WTC11 (cell line): ENCODE measurements at regions not wholly inside any gene's neighbourhood (a gene's known extent, or its start where the extent isn't known, plus 50 kb on each side); places are given as distances from the start of the nearest gene placed in this dataset.

ENCODE experiments used
- ATAC-seq: fragments of 200-7000 bp; cut with Tn5 transposase; 2 replicates; pipeline ENCODE4 v1.10.0; 2021; ENCODE audit warnings: mild to moderate bottlenecking, moderate library complexity
- CTCF ChIA-PET: fragments of 300-600 bp; sonication (Branson Sonifier 250); formaldehyde crosslinking; loops from one replicate; lab custom pipeline; 2021; ENCODE audit warnings: antibody characterized with exemption; lab: Charles Lee
- POLR2A ChIA-PET: fragments of 350-600 bp; sonication (Branson Sonifier 250); formaldehyde crosslinking; loops from one replicate; lab custom pipeline; 2021; ENCODE audit warnings: antibody characterized with exemption; lab: Charles Lee
- DNase-seq: peaks from one replicate; pipeline ENCODE4 v3.0.0; 2021; ENCODE audit warnings: low spot score
- H3K27ac Mint-ChIP-seq: 2 replicates; pipeline ENCODE4 v1.8.0; 2021; ENCODE audit warnings: mixed read lengths
- H3K27me3 Mint-ChIP-seq: 2 replicates; pipeline ENCODE4 v1.8.0; 2021; ENCODE audit warnings: low read depth, mild to moderate bottlenecking, moderate library complexity, mixed read lengths
- H3K36me3 Mint-ChIP-seq: 2 replicates; pipeline ENCODE4 v1.8.0; 2021; ENCODE audit warnings: mixed read lengths
- H3K4me1 Mint-ChIP-seq: 2 replicates; pipeline ENCODE4 v1.8.0; 2022; ENCODE audit warnings: mixed read lengths
- H3K4me3 Mint-ChIP-seq: 2 replicates; pipeline ENCODE4 v1.8.0; 2021; ENCODE audit warnings: mild to moderate bottlenecking, moderate library complexity, mixed read lengths
- H3K9me3 Mint-ChIP-seq: 2 replicates; pipeline ENCODE4 v1.8.0; 2021; ENCODE audit warnings: mixed read lengths
- ATF2 ChIP-seq: sonication (generic); formaldehyde crosslinking; IDR thresholded peaks from 2 replicates; pipeline ENCODE4 v1.8.1; 2022; ENCODE audit warnings: low read depth, missing genetic modification reagents, borderline replicate concordance
- CBFB ChIP-seq: sonication (generic); formaldehyde crosslinking; IDR thresholded peaks from 2 replicates; pipeline ENCODE4 v1.8.1; 2022; ENCODE audit warnings: mild to moderate bottlenecking, low read depth, missing genetic modification reagents
- E2F5 ChIP-seq: sonication (generic); formaldehyde crosslinking; IDR thresholded peaks from 2 replicates; pipeline ENCODE4 v1.8.1; 2022; ENCODE audit warnings: mild to moderate bottlenecking, moderate library complexity, missing genetic modification reagents
- FOXK1 ChIP-seq: sonication (generic); formaldehyde crosslinking; IDR thresholded peaks from 2 replicates; pipeline ENCODE4 v1.8.0; 2022; ENCODE audit warnings: mild to moderate bottlenecking, moderate library complexity, missing genetic modification reagents
- GRHL2 ChIP-seq: fragments of 250-450 bp; sonication (Bioruptor Pico); IDR thresholded peaks from 2 replicates; pipeline ENCODE4 v1.8.0; 2022; ENCODE audit warnings: mild to moderate bottlenecking, moderate library complexity; ENCODE audit not compliant: insufficient replicate concordance, severe bottlenecking
- GTF2I ChIP-seq: fragments of 250-450 bp; sonication (Bioruptor Pico); conservative IDR thresholded peaks from 2 replicates; pipeline ENCODE4 v1.4.0; 2021; ENCODE audit warnings: mild to moderate bottlenecking
- MAX ChIP-seq: sonication (generic); formaldehyde crosslinking; IDR thresholded peaks from 2 replicates; pipeline ENCODE4 v1.8.0; 2022; ENCODE audit warnings: mild to moderate bottlenecking, missing genetic modification reagents
- NR2C2 ChIP-seq: sonication (generic); formaldehyde crosslinking; IDR thresholded peaks from 2 replicates; pipeline ENCODE4 v1.8.0; 2022; ENCODE audit warnings: mild to moderate bottlenecking, missing genetic modification reagents
- SP1 ChIP-seq: sonication (generic); formaldehyde crosslinking; conservative IDR thresholded peaks from 2 replicates; pipeline ENCODE4 v1.8.1; 2022; ENCODE audit warnings: missing genetic modification reagents
- STAT6 ChIP-seq: sonication (generic); formaldehyde crosslinking; conservative IDR thresholded peaks from 2 replicates; pipeline ENCODE4 v1.8.1; 2023; ENCODE audit warnings: mild to moderate bottlenecking, low read depth, missing genetic modification reagents, moderate library complexity
- TP53 ChIP-seq: sonication (generic); formaldehyde crosslinking; IDR thresholded peaks from 2 replicates; pipeline ENCODE4 v1.8.1; 2023; ENCODE audit warnings: mild to moderate bottlenecking, missing genetic modification reagents
- USF1 ChIP-seq: sonication (generic); formaldehyde crosslinking; IDR thresholded peaks from 2 replicates; pipeline ENCODE4 v1.8.0; 2022; ENCODE audit warnings: mild to moderate bottlenecking, missing genetic modification reagents
- ZBTB21 ChIP-seq: sonication (generic); formaldehyde crosslinking; IDR thresholded peaks from 2 replicates; pipeline ENCODE4 v1.8.1; 2023; ENCODE audit warnings: mild to moderate bottlenecking, missing genetic modification reagents, borderline replicate concordance
- ZNF121 ChIP-seq: sonication (generic); formaldehyde crosslinking; IDR thresholded peaks from 2 replicates; pipeline ENCODE4 v1.8.0; 2023; ENCODE audit warnings: missing genetic modification reagents
- ZNF219 ChIP-seq: sonication (generic); formaldehyde crosslinking; IDR thresholded peaks from 2 replicates; pipeline ENCODE4 v1.8.0; 2023; ENCODE audit warnings: missing genetic modification reagents, mild to moderate bottlenecking, borderline replicate concordance
- ZNF416 ChIP-seq: fragments of 250-450 bp; sonication (Bioruptor Pico); IDR thresholded peaks from 2 replicates; pipeline ENCODE4 v1.9.0; 2021; ENCODE audit warnings: mild to moderate bottlenecking, inconsistent platforms
- ZNF671 ChIP-seq: fragments of 250-450 bp; sonication (Bioruptor Pico); IDR thresholded peaks from 2 replicates; pipeline ENCODE4 v1.8.0; 2021; ENCODE audit warnings: mild to moderate bottlenecking
- ZSCAN18 ChIP-seq: fragments of 250-450 bp; sonication (Bioruptor Pico); IDR thresholded peaks from 2 replicates; pipeline ENCODE4 v2.1.2; 2022; ENCODE audit warnings: mild to moderate bottlenecking, moderate library complexity
- TF ChIP-seq, protein P1 (sequence below): sonication (generic); formaldehyde crosslinking; IDR thresholded peaks from 2 replicates; pipeline ENCODE4 v1.8.0; 2023; ENCODE audit warnings: missing genetic modification reagents, mild to moderate bottlenecking, borderline replicate concordance

GRCh38 chr5:109929911-109930310 is 240.2 kb downstream of the MAN2A1 start (continued):
- TF ChIP-seq ZSCAN18 (CRISPR knock-in tag) (no peak), ATF2 (CRISPR knock-in tag) (no peak)

DNA sequence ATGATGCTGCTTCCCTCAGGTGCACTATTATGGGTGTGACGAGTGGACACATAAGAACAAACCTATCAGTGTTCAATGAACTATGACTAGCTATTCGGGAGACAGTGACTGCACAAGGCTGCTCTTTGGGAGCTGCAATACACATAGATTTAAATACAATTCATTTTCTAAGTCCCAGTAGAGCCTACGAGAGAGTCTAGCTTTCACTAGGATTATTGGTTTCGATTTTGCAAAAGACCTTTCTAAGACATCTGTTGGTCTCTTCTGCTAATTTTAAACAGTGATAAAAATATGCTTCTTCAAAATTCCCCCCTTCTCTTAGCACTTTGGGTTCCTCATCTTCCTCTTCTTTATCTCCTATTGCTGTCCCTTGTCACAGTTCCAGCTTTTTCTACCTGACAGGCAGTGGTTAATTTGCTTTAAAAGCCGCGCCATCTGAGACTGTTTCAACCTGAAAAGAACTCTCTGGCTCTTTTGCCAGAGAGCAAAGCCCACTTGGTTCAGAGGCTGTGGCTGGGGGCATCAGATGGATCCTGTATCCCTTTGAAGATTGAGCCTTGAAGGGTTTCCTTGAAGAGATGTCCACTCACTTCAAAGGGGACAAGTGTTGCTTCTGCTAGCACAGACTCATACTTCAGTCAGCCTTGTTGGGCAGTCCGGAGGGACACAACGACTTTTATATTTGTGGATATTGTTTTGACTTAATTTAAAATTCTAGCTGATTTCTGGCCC is 241.5 kb downstream of the MAN2A1 start:
- Mint-ChIP-seq H3K4me1 (peaks cover 16% of the 10 kb centered on the region), H3K9me3 (no peaks in the 10 kb centered on the region), H3K27me3 (no peaks in the 10 kb centered on the region), H3K36me3 (no peaks in the 10 kb centered on the region), H3K4me3 (no peak overlapping the region), H3K27ac (no peak overlapping the region)
- ATAC-seq (no peak), DNase-seq (no peak)
- ChIA-PET CTCF (no interaction called here), POLR2A (no interaction called here)
- TF ChIP-seq E2F5 (CRISPR knock-in tag): no peak
- TF ChIP-seq ZBTB21 (CRISPR knock-in tag): no peak
- TF ChIP-seq SP1: no peak
- no peak for TF ChIP-seq CBFB (CRISPR knock-in tag)
- TF ChIP-seq, protein P1, sequence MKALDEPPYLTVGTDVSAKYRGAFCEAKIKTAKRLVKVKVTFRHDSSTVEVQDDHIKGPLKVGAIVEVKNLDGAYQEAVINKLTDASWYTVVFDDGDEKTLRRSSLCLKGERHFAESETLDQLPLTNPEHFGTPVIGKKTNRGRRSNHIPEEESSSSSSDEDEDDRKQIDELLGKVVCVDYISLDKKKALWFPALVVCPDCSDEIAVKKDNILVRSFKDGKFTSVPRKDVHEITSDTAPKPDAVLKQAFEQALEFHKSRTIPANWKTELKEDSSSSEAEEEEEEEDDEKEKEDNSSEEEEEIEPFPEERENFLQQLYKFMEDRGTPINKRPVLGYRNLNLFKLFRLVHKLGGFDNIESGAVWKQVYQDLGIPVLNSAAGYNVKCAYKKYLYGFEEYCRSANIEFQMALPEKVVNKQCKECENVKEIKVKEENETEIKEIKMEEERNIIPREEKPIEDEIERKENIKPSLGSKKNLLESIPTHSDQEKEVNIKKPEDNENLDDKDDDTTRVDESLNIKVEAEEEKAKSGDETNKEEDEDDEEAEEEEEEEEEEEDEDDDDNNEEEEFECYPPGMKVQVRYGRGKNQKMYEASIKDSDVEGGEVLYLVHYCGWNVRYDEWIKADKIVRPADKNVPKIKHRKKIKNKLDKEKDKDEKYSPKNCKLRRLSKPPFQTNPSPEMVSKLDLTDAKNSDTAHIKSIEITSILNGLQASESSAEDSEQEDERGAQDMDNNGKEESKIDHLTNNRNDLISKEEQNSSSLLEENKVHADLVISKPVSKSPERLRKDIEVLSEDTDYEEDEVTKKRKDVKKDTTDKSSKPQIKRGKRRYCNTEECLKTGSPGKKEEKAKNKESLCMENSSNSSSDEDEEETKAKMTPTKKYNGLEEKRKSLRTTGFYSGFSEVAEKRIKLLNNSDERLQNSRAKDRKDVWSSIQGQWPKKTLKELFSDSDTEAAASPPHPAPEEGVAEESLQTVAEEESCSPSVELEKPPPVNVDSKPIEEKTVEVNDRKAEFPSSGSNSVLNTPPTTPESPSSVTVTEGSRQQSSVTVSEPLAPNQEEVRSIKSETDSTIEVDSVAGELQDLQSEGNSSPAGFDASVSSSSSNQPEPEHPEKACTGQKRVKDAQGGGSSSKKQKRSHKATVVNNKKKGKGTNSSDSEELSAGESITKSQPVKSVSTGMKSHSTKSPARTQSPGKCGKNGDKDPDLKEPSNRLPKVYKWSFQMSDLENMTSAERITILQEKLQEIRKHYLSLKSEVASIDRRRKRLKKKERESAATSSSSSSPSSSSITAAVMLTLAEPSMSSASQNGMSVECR (CRISPR knock-in tag): no peak
- TF ChIP-seq TP53: no peak
- TF ChIP-seq GRHL2 (CRISPR knock-in tag): no peak
- TF ChIP-seq ZNF219: no peak
- no peak for TF ChIP-seq ZNF121 (CRISPR knock-in tag)
- no peak for TF ChIP-seq ZNF671
- no peak for TF ChIP-seq GTF2I (CRISPR knock-in tag)
- TF ChIP-seq MAX (CRISPR knock-in tag): no peak

DNA sequence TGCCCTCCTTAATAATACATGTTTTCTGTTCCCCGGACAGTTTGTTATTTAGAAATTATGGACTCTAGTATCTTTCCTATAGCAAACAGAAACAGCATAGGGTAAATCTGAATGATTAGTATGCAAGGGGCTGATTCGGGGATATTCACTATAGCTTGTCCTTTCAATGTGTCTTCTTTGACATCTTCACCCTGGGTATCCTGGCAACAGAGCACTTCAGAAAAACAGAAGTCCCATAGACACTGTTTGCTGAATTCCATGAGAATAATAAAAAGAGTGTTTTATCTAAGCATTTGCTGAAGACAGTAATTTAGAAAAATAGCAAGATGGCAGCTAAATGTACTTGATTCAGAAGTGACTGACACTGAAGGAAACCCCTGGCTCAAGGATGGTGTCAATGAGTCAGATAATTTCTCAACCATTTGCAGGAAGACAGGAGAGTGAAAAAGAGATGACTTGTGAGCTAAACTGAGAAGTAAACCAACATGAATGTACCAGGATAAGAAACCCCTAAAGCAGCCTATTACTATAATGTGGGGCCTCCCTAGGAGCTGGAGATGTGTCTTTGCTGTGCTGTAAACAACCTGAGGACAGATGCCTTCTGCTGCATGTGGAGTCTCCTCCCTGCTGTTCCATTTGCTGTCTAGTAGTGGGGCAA is 246.2 kb downstream of the MAN2A1 start:
- POLR2A ChIA-PET: no interaction called here
- H3K27ac Mint-ChIP-seq: no peak overlapping the region
- H3K4me3 Mint-ChIP-seq: no peak overlapping the region
- H3K27me3 Mint-ChIP-seq: no peaks in the 10 kb centered on the region
- DNase-seq (no peak), ATAC-seq (no peak)
- TF ChIP-seq USF1 (CRISPR knock-in tag) (no peak), ZNF416 (CRISPR knock-in tag) (no peak), NR2C2 (CRISPR knock-in tag) (no peak), FOXK1 (no peak), STAT6 (CRISPR knock-in tag) (no peak)
- H3K36me3 Mint-ChIP-seq: no peaks in the 10 kb centered on the region; the same call in none of the 2 replicates
- CTCF ChIA-PET: no interaction called here
- H3K4me1 Mint-ChIP-seq: peaks cover 12% of the 10 kb centered on the region
- H3K9me3 Mint-ChIP-seq: peaks cover 14% of the 10 kb centered on the region
